ENCODE measurements at regions not wholly inside any gene's neighbourhood (a gene's known extent, or its start where the extent isn't known, plus 50 kb on each side); places are given as distances from the start of the nearest gene placed in this dataset.

GRCh38 chr5:149439899-149440542 is 60.9 kb upstream of the IL17B start:
- TF ChIP-seq ZNF230 (CRISPR knock-in tag; IDR thresholded peaks at IDR 0.05) (no peak), ZNF318 (CRISPR knock-in tag; IDR thresholded peaks at IDR 0.05) (no peak), CTCF (CRISPR knock-in tag; IDR thresholded peaks at IDR 0.05) (peak; percentile 46), ZNF530 (CRISPR knock-in tag; IDR thresholded peaks at IDR 0.05; ENCODE audit: low read depth) (no peak), ZNF10 (CRISPR knock-in tag; IDR thresholded peaks at IDR 0.05; ENCODE audit: borderline replicate concordance, low read depth) (no peak), TAF1 (CRISPR knock-in tag; IDR thresholded peaks at IDR 0.05) (no peak), ZNF777 (CRISPR knock-in tag; IDR thresholded peaks at IDR 0.05) (no peak), ZBTB7A (CRISPR knock-in tag; IDR thresholded peaks at IDR 0.05) (no peak), ZNF329 (CRISPR knock-in tag; IDR thresholded peaks at IDR 0.05; ENCODE audit: low read depth) (no peak)
